Bronchial epithelial cell (primary cell): ENCODE measurements at regions not wholly inside any gene's neighbourhood (a gene's known extent, or its start where the extent isn't known, plus 50 kb on each side); places are given as distances from the start of the nearest gene placed in this dataset.
A peak's percentile ranks its signal among the peaks of the same experiment; 100 is the strongest.

ENCODE experiments used
- DNase-seq: peaks from one replicate; pipeline ENCODE4 v3.0.0-alpha.2; 2010; ENCODE audit warnings: low read depth
- FAIRE-seq: peaks from 2 replicates; lab custom pipeline; 2011; peaks lifted over from hg19 to GRCh38; lab: Jason Lieb, UNC
- H3K27me3 ChIP-seq: 2 replicates; pipeline ENCODE4 v1.5.1; 2011; ENCODE audit warnings: low read length; ENCODE audit not compliant: control insufficient read depth, insufficient read depth
- H3K36me3 ChIP-seq: 2 replicates; pipeline ENCODE4 v1.5.1; 2011; ENCODE audit warnings: low read length; ENCODE audit not compliant: control insufficient read depth, insufficient read depth
- H3K4me3 ChIP-seq: 2 replicates; pipeline ENCODE4 v1.5.1; 2011; ENCODE audit warnings: mild to moderate bottlenecking, low read depth, low read length, control low read depth
- TF ChIP-seq, protein P1 (sequence below): IDR thresholded peaks from 2 replicates; pipeline ENCODE4 v1.5.1; 2011; ENCODE audit warnings: mild to moderate bottlenecking, moderate library complexity, low read length, control low read depth, inconsistent platforms; ENCODE audit not compliant: insufficient read depth, severe bottlenecking

DNA sequence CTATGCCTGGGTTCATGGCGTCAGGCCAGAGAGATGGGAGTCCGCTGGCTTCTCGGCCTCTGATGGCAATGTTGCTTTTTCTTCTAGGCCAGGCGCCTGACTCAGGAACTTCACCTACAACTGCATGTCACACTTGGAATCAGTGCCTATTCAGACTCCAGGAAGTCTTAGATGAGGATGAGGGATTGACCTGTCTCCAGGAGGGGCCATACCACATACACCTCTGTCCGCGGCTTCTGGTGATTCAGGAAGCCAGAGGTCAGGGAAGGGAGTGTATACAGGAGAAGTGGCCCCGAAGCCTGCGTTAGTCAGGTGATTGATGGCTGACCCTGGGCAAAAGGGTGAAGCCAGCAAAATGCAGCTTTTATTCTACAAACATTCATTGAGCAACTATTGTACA lies 109.1 kb upstream of the RMDN2 start:
- H3K4me3 ChIP-seq, result no peak overlapping the region
- FAIRE-seq, result no peak
- H3K36me3 ChIP-seq, result no peaks in the 10 kb centered on the region
- no peaks in the 10 kb centered on the region for H3K27me3 ChIP-seq
- DNase-seq, result no peak
- TF ChIP-seq, protein P1, sequence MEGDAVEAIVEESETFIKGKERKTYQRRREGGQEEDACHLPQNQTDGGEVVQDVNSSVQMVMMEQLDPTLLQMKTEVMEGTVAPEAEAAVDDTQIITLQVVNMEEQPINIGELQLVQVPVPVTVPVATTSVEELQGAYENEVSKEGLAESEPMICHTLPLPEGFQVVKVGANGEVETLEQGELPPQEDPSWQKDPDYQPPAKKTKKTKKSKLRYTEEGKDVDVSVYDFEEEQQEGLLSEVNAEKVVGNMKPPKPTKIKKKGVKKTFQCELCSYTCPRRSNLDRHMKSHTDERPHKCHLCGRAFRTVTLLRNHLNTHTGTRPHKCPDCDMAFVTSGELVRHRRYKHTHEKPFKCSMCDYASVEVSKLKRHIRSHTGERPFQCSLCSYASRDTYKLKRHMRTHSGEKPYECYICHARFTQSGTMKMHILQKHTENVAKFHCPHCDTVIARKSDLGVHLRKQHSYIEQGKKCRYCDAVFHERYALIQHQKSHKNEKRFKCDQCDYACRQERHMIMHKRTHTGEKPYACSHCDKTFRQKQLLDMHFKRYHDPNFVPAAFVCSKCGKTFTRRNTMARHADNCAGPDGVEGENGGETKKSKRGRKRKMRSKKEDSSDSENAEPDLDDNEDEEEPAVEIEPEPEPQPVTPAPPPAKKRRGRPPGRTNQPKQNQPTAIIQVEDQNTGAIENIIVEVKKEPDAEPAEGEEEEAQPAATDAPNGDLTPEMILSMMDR, result no peak

DNA sequence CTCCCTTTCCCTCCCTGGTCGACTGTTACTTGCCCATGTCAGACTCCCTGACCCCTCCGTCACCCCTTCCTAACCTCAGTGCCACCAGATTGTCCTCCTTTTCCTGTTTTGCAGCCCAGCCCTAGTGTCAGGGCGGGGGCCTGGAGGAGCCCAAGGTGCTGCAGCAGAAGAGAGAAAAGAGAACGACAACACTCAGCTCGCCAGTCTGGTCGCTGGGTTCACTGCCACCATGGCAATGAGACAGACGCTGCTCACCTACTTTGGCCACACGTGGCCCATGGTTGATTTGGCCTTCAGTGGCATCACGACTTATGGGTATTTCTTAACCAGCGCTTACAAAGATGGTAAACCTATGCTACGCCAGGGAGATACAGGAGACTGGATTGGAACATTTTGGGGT lies 108.4 kb upstream of the RMDN2 start:
- TF ChIP-seq, protein P1, result no peak
- H3K36me3 ChIP-seq, result no peaks in the 10 kb centered on the region
- FAIRE-seq, result peak; percentile 73
- no peak overlapping the region for H3K4me3 ChIP-seq
- no peak for DNase-seq
- no peaks in the 10 kb centered on the region for H3K27me3 ChIP-seq

DNA sequence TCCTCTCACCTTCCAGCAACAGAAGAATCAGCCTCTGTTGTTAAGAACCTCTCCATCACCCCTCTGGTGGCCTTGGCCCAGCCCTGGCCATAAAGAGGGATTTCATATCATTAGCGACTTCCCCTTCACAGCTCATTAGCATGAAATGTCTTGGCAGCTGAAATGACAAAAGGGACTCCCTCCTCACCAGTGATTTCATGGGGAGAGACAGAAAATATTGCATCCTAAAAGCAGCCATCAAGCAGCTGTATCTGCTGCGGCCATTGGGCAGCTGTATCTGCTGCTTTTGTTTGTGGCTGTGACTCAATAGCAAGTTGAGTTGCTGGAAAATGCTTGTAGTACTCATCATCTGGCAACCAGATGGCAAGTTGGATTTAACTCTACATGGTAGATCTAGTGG lies 105.9 kb upstream of the RMDN2 start:
- TF ChIP-seq, protein P1, result no peak
- H3K36me3 ChIP-seq, result no peaks in the 10 kb centered on the region
- H3K27me3 ChIP-seq, result no peaks in the 10 kb centered on the region
- no peak for FAIRE-seq
- H3K4me3 ChIP-seq, result no peak overlapping the region
- DNase-seq, result no peak

DNA sequence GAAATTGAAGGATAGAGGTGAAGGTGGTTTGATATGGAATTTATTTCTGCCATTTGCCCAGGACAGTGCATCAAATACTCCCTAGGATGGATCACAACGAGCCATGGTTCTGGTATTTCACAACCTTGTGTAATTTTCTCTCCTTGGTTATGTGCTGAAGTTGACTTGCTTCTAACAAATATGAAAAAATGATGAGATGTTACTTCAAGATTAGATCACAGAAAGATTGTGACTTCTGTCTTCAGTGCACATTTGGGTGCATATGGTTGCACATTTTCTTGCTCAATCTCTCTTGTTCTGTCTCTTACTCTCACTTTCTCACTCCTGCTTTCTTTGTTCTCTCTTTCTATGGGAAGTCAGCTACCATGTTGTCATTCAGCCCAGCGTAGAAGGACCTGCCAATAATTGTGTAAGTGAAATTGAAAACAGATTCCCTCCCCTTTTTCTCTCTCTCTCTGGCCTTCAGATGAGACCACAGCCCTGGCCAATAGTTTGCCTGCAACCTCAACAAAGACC lies 104.6 kb upstream of the RMDN2 start:
- H3K27me3 ChIP-seq, result no peaks in the 10 kb centered on the region
- H3K36me3 ChIP-seq, result no peaks in the 10 kb centered on the region
- no peak overlapping the region for H3K4me3 ChIP-seq
- no peak for DNase-seq
- TF ChIP-seq, protein P1, result no peak
- FAIRE-seq, result no peak

DNA sequence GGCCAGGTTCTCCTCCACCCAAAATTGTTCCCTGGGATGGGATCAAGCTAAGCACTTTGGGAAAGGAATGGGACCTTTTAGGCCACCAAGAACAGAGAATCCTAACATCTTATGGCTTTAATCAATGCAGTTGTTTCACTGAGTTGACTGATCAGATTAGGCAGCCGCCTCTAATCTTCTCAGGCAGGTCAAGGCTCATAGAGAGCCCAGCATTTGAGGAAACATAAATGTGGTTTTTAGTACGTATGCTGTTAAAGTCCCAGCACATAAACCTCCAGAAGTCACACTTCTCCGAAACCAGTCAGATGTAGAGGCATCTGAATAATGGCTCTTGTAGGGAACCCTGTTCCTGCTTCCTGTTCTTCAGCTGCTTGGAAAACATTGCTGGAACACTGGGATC lies 99.5 kb upstream of the RMDN2 start:
- Histone ChIP-seq H3K4me3 (no peak overlapping the region), H3K27me3 (no peaks in the 10 kb centered on the region), H3K36me3 (no peaks in the 10 kb centered on the region)
- DNase-seq (no peak), FAIRE-seq (no peak)
- TF ChIP-seq, protein P1, result no peak

DNA sequence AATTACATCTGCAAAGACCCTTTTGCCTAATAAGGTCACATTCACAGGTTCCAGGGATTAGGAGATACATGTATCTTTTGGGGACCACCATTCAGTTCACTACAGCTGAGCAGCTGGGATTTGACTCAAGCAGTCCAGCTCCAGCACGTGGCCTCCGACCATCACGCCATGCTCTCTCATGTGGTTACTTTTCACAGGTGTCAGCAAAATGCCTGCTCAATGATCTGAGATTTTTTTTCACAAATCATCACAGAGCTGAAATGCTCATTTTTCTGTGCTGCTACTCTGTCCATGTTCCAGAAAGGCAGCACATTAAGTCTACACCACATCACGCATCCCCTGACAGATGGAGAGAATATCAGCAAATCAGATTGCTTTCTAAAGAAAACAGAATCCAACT lies 98.5 kb upstream of the RMDN2 start:
- Histone ChIP-seq H3K4me3 (no peak overlapping the region), H3K27me3 (no peaks in the 10 kb centered on the region), H3K36me3 (no peaks in the 10 kb centered on the region)
- DNase-seq (no peak), FAIRE-seq (no peak)
- TF ChIP-seq, protein P1, result no peak
